Activated T-cell treated with anti-CD3 and anti-CD28 coated beads, Interleukin-2, amount 50 U/mL, for 24 hours (primary cell): ENCODE measurements at regions not wholly inside any gene's neighbourhood (a gene's known extent, or its start where the extent isn't known, plus 50 kb on each side); places are given as distances from the start of the nearest gene placed in this dataset.

ENCODE experiments used
- DNase-seq: peaks from one replicate; pipeline ENCODE4 v3.0.0-alpha.2; 2020
- H3K27ac Mint-ChIP-seq: 2 replicates; pipeline ENCODE4 v1.8.0; 2020; ENCODE audit warnings: mild to moderate bottlenecking, mixed read lengths
- H3K27me3 Mint-ChIP-seq: 2 replicates; pipeline ENCODE4 v1.8.0; 2020; ENCODE audit warnings: mixed read lengths
- H3K36me3 Mint-ChIP-seq: 2 replicates; pipeline ENCODE4 v1.8.0; 2020; ENCODE audit warnings: low read depth, mixed read lengths
- H3K4me1 Mint-ChIP-seq: 2 replicates; pipeline ENCODE4 v1.8.0; 2020; ENCODE audit warnings: low read depth, mixed read lengths
- H3K4me3 Mint-ChIP-seq: 2 replicates; pipeline ENCODE4 v1.8.0; 2020; ENCODE audit warnings: mild to moderate bottlenecking, moderate library complexity, mixed read lengths
- H3K9me3 Mint-ChIP-seq: 2 replicates; pipeline ENCODE4 v1.8.0; 2020; ENCODE audit warnings: mixed read lengths

DNA sequence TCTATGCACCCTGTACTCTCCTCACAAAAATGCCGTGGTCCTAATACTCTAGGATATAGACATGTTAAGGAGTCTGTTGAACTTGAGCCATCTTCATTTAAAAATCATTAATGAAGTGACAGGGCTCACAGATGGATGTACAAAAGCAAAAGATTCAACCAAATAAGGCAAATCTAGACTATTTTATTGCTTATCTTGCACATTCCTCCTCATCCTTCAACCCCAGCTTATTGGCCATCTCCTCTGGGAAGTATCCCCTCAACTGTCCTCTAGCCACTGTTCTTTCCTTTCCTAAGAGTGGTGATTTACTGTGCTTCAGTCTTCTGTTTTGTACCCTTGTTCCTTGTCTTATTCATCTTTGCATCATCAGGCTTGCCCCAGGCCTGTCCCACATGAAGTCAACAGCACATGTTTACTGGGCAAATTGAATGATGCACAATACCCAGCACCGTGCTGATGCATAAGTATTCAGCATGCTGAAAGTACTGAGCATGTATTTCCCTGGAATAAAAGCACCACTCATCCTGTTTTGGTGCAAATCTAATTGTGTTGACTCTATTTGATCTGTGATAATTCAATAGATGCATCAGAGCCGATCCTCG lies 287.3 kb upstream of the CLNK start:
- H3K4me1 Mint-ChIP-seq, result no peaks in the 10 kb centered on the region
- H3K27me3 Mint-ChIP-seq, result peaks cover 7% of the 10 kb centered on the region
- H3K9me3 Mint-ChIP-seq, result peaks cover 5% of the 10 kb centered on the region
- no peak for DNase-seq
- no peak overlapping the region for H3K27ac Mint-ChIP-seq
- H3K4me3 Mint-ChIP-seq, result no peak overlapping the region
- no peaks in the 10 kb centered on the region for H3K36me3 Mint-ChIP-seq

DNA sequence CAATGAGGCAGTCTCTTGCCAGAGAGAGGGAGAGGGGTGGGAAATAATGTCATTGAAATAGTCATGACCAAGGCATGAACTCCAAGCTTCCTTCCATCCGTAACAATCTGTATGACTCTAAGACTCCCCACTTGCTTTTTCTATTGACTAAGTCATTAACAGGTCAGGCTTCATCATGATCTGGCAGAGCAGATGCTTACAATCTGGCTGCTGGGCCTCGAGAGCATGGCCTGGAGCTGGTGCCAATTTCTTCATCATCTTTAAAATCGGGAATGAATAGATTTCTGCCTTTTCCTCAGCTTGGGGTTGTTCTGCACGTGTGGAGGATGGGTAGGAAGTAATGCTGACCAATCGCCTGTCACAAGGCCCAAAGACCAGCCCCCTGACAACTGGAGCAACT lies 280.6 kb upstream of the CLNK start:
- Mint-ChIP-seq H3K27ac (no peak overlapping the region), H3K4me3 (no peak overlapping the region)

DNA sequence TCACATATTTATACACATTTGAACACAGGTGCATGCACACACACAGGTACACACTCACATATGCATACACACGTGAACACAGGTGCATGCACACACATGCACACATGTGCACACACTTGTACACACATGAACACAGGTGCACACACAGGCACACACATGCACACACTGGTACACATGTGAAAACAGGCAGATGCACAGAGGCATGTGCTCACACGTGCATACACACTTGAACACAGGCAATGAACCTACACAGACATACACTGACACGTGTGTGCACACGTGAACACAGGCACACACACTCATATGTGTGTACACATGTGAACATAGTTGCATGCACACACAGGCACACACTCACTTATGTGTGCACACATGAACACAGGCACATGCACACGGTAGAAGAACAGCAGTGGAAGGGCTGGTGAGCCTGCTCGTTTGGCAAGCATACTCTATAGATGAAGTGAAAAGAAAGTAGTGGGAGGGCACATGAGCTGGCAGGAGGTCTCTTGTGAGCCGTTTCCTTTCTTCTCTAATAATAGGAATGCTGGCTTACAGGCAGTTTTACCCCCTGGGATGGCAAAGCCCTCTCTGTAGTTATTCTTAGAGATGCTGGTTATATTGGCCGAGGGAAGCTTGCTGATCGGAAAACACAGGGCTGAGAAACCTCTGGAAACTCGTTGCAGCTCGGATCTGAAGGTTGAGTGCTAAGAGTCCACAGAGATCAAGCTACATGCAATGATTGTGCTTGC lies 279.6 kb upstream of the CLNK start:
- Mint-ChIP-seq H3K36me3 (no peaks in the 10 kb centered on the region), H3K27ac (no peak overlapping the region), H3K4me3 (no peak overlapping the region), H3K9me3 (peaks cover 5% of the 10 kb centered on the region), H3K27me3 (no peaks in the 10 kb centered on the region), H3K4me1 (no peaks in the 10 kb centered on the region)
- no peak for DNase-seq

More for the DNA sequence above, 280.6 kb upstream of the CLNK start:
- no peaks in the 10 kb centered on the region for H3K27me3 Mint-ChIP-seq
- peaks cover 5% of the 10 kb centered on the region for H3K9me3 Mint-ChIP-seq
- no peak for DNase-seq
- H3K4me1 Mint-ChIP-seq, result no peaks in the 10 kb centered on the region
- no peaks in the 10 kb centered on the region for H3K36me3 Mint-ChIP-seq

DNA sequence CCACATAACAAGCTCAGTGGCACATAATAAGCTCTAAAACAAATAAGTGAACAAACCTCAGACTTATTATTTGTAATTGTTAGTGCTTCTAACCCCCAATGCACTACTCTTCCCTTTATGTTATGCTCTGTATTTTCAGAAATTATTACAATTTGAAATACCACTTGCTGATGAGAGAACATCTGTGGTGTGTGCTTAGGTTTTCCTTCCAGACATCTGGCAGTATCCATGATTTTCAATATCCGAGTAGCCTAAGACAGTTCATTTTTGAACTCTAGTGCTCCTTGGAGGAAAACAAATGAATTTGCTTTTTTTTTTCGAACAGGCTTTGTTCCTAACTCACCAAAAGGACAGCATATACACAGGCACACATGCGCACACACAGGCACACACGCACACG lies 278.7 kb upstream of the CLNK start:
- Mint-ChIP-seq H3K36me3 (no peaks in the 10 kb centered on the region), H3K9me3 (peaks cover 5% of the 10 kb centered on the region), H3K27ac (no peak overlapping the region), H3K27me3 (no peaks in the 10 kb centered on the region), H3K4me1 (no peaks in the 10 kb centered on the region), H3K4me3 (no peak overlapping the region)
- no peak for DNase-seq

GRCh38 chr4:10962246-10962645 lies 277.7 kb upstream of the CLNK start:
- no peak overlapping the region for H3K27ac Mint-ChIP-seq
- H3K4me3 Mint-ChIP-seq, result no peak overlapping the region
- H3K4me1 Mint-ChIP-seq, result no peaks in the 10 kb centered on the region
- H3K36me3 Mint-ChIP-seq, result no peaks in the 10 kb centered on the region
- H3K27me3 Mint-ChIP-seq, result no peaks in the 10 kb centered on the region
- H3K9me3 Mint-ChIP-seq, result peaks cover 5% of the 10 kb centered on the region
- no peak for DNase-seq

GRCh38 chr4:10960389-10960788 lies 275.8 kb upstream of the CLNK start:
- H3K4me1 Mint-ChIP-seq, result peaks cover 4% of the 10 kb centered on the region
- no peak overlapping the region for H3K27ac Mint-ChIP-seq
- no peak for DNase-seq
- no peak overlapping the region for H3K4me3 Mint-ChIP-seq
- H3K36me3 Mint-ChIP-seq, result no peaks in the 10 kb centered on the region
- peaks cover 5% of the 10 kb centered on the region for H3K9me3 Mint-ChIP-seq
- no peaks in the 10 kb centered on the region for H3K27me3 Mint-ChIP-seq

- Mint-ChIP-seq H3K27me3 (no peaks in the 10 kb centered on the region), H3K9me3 (peaks cover 5% of the 10 kb centered on the region), H3K36me3 (no peaks in the 10 kb centered on the region), H3K4me1 (peaks cover 11% of the 10 kb centered on the region), H3K4me3 (no peak overlapping the region), H3K27ac (no peak overlapping the region)
- no peak for DNase-seq
These were observed 275.0 kb upstream of the CLNK start for GRCh38 chr4:10959586-10959985.

GRCh38 chr4:10958226-10958856 lies 273.8 kb upstream of the CLNK start:
- DNase-seq, result no peak
- Mint-ChIP-seq H3K27me3 (no peaks in the 10 kb centered on the region), H3K27ac (no peak overlapping the region)

DNA sequence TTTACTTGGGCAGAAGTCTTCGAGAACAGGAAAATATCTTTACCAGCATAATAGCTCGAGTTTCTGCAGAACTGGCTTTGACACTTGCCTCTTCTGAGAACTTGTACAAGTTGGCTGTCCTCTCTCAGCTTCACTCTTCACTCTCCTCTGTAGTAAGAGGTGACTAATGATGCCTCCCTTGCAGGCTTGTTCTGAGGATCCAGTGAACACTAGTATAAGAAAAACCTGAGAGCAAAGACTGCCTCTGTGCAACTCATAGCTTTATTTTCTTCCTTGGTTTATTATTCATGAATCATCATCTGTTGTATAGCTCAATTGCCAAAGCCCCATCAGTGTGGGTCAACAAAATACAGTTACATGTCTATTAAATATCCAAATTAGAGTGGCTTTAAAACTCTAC lies 266.7 kb upstream of the CLNK start:
- DNase-seq, result no peak
- peaks cover 3% of the 10 kb centered on the region for H3K27me3 Mint-ChIP-seq
- no peaks in the 10 kb centered on the region for H3K9me3 Mint-ChIP-seq
- H3K36me3 Mint-ChIP-seq, result no peaks in the 10 kb centered on the region
- H3K4me1 Mint-ChIP-seq, result peaks cover 15% of the 10 kb centered on the region
- no peak overlapping the region for H3K4me3 Mint-ChIP-seq
- no peak overlapping the region for H3K27ac Mint-ChIP-seq

More at GRCh38 chr4:10958226-10958856, 273.8 kb upstream of the CLNK start:
- Mint-ChIP-seq H3K9me3 (peaks cover 1% of the 10 kb centered on the region), H3K4me3 (no peak overlapping the region), H3K36me3 (no peaks in the 10 kb centered on the region), H3K4me1 (peaks cover 15% of the 10 kb centered on the region)

GRCh38 chr4:10949039-10949733 lies 264.6 kb upstream of the CLNK start:
- H3K27ac Mint-ChIP-seq, result no peak overlapping the region

GRCh38 chr4:10947898-10948297 lies 263.3 kb upstream of the CLNK start:
- Mint-ChIP-seq H3K27ac (no peak overlapping the region), H3K36me3 (no peaks in the 10 kb centered on the region), H3K4me3 (no peak overlapping the region), H3K4me1 (no peaks in the 10 kb centered on the region), H3K9me3 (peaks cover 2% of the 10 kb centered on the region), H3K27me3 (peaks cover 3% of the 10 kb centered on the region)
- DNase-seq, result no peak

More at GRCh38 chr4:10949039-10949733, 264.6 kb upstream of the CLNK start:
- H3K4me3 Mint-ChIP-seq, result no peak overlapping the region
- no peak for DNase-seq
- peaks cover 3% of the 10 kb centered on the region for H3K27me3 Mint-ChIP-seq
- peaks cover 3% of the 10 kb centered on the region for H3K4me1 Mint-ChIP-seq
- H3K36me3 Mint-ChIP-seq, result no peaks in the 10 kb centered on the region
- H3K9me3 Mint-ChIP-seq, result peaks cover 2% of the 10 kb centered on the region

- no peak for DNase-seq
- no peaks in the 10 kb centered on the region for H3K4me1 Mint-ChIP-seq
- no peak overlapping the region for H3K27ac Mint-ChIP-seq
- no peaks in the 10 kb centered on the region for H3K27me3 Mint-ChIP-seq
- peaks cover 15% of the 10 kb centered on the region for H3K9me3 Mint-ChIP-seq
- H3K4me3 Mint-ChIP-seq, result no peak overlapping the region
- no peaks in the 10 kb centered on the region for H3K36me3 Mint-ChIP-seq
These were observed 259.8 kb upstream of the CLNK start for GRCh38 chr4:10944321-10944720.

DNA sequence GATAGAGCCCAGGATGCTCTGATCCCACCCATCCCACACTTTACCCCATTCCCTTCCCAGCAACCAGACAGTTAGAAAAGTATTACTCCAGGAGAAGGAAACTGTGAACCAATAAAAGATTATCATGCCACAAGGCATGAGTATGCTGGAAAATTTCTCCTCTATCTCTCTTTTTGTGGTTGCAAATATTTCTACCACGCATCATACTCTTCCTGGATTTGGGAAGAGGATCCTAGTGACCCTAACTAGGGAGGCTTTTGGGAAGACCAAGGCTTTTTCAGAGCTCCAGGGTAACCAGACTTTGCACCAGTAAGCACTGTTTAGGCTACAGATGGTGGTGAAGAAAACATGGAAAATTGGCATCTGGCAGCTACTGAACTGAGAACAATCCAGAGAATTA lies 257.6 kb upstream of the CLNK start:
- Mint-ChIP-seq H3K9me3 (peaks cover 18% of the 10 kb centered on the region), H3K27me3 (no peaks in the 10 kb centered on the region), H3K36me3 (no peaks in the 10 kb centered on the region), H3K27ac (no peak overlapping the region), H3K4me1 (no peaks in the 10 kb centered on the region), H3K4me3 (no peak overlapping the region)
- DNase-seq, result no peak

DNA sequence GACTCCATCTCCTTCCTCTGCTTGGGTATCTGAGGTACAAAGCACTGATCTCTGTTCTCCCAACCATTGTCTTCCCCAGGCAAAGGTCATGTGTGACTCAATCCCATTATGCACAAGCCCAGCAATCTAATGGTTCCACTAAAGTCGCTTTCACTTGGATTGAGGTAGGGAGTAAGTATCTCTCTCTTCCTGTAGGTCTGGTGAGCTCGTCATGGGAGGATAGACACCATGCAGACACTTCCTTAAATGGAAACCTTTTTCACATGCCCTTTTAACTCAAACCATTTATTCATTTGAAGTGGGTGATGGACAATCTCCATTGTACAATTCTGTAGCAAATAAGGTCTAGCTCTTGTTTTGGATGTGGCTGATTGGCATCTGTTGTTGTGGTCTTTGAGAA lies 245.2 kb upstream of the CLNK start:
- no peaks in the 10 kb centered on the region for H3K4me1 Mint-ChIP-seq
- H3K4me3 Mint-ChIP-seq, result no peak overlapping the region
- H3K36me3 Mint-ChIP-seq, result no peaks in the 10 kb centered on the region
- no peaks in the 10 kb centered on the region for H3K9me3 Mint-ChIP-seq
- no peaks in the 10 kb centered on the region for H3K27me3 Mint-ChIP-seq
- no peak overlapping the region for H3K27ac Mint-ChIP-seq
- DNase-seq, result no peak

- Mint-ChIP-seq H3K4me1 (no peaks in the 10 kb centered on the region), H3K27ac (no peak overlapping the region), H3K9me3 (no peaks in the 10 kb centered on the region), H3K27me3 (no peaks in the 10 kb centered on the region), H3K36me3 (no peaks in the 10 kb centered on the region), H3K4me3 (no peak overlapping the region)
- DNase-seq, result no peak
These were observed 241.4 kb upstream of the CLNK start for GRCh38 chr4:10925996-10926395.
